ENCODE measurements at regions not wholly inside any gene's neighbourhood (a gene's known extent, or its start where the extent isn't known, plus 50 kb on each side); places are given as distances from the start of the nearest gene placed in this dataset.

DNA sequence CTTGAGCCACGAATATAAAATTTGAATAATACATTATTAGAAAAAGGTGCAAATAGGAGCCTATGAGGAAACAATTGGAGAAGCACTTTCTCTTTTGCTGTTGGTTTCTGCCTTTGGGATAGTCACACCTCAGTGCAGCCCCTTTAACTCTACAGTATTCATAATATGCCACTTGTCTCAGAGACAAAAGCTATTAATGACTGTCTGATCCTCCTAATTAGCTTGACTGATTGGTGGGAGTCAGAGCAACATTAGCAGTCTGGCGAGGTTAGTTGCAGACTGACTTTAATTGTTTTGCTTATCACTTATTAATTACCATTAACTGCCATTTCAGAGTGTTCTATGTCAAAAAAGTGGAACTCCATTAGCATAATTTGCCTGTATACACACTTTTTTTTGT lies 225.0 kb upstream of the ARHGEF26 start:
- no peak overlapping the region for H3K27ac Mint-ChIP-seq
- TF ChIP-seq, protein P1, sequence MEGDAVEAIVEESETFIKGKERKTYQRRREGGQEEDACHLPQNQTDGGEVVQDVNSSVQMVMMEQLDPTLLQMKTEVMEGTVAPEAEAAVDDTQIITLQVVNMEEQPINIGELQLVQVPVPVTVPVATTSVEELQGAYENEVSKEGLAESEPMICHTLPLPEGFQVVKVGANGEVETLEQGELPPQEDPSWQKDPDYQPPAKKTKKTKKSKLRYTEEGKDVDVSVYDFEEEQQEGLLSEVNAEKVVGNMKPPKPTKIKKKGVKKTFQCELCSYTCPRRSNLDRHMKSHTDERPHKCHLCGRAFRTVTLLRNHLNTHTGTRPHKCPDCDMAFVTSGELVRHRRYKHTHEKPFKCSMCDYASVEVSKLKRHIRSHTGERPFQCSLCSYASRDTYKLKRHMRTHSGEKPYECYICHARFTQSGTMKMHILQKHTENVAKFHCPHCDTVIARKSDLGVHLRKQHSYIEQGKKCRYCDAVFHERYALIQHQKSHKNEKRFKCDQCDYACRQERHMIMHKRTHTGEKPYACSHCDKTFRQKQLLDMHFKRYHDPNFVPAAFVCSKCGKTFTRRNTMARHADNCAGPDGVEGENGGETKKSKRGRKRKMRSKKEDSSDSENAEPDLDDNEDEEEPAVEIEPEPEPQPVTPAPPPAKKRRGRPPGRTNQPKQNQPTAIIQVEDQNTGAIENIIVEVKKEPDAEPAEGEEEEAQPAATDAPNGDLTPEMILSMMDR (IDR thresholded peaks at IDR 0.05): no peak
- no peaks in the 10 kb centered on the region for H3K9me3 Mint-ChIP-seq
- intact Hi-C loops (cut with micrococcal nuclease): no loop called here
- no peaks in the 10 kb centered on the region for H3K27me3 Mint-ChIP-seq (ENCODE audit: low read depth in 3 of 3)
- H2AFZ ChIP-seq (ENCODE audit: insufficient read depth, low read depth, low read length, poor library complexity, severe bottlenecking): no peak overlapping the region
- no peak overlapping the region for H3K4me3 ChIP-seq (replicated peaks in 1 of 3; ENCODE audit: low read depth in 2 of 3, low read length in 3 of 3)
- no peak overlapping the region for H3K27ac ChIP-seq (ENCODE audit: low read depth in 1 of 2, low read length in 2 of 2)
- H3K79me2 ChIP-seq (ENCODE audit: insufficient read depth, low read length): no peaks in the 10 kb centered on the region
- H3K4me3 Mint-ChIP-seq: no peak overlapping the region
- H3K36me3 Mint-ChIP-seq: no peaks in the 10 kb centered on the region
- H3K27me3 ChIP-seq (ENCODE audit: control insufficient read depth in 2 of 2, insufficient read depth in 2 of 2, low read length in 2 of 2): no peaks in the 10 kb centered on the region
- no peak for DNase-seq
- H4K20me1 ChIP-seq (ENCODE audit: insufficient read depth, low read length): no peaks in the 10 kb centered on the region
- WGBS (ENCODE audit: insufficient coverage): no CpG with 5 or more reads among the region's 2 CpGs
- no peaks in the 10 kb centered on the region for H3K9me3 ChIP-seq (replicated peaks in 1 of 2; ENCODE audit: control insufficient read depth in 1 of 2, insufficient read depth in 1 of 2, low read length in 2 of 2)
- H3K4me1 Mint-ChIP-seq: no peaks in the 10 kb centered on the region
- no peak overlapping the region for H3K4me2 ChIP-seq (replicated peaks; ENCODE audit: extremely low read depth, low read length, poor library complexity, severe bottlenecking)
- no peaks in the 10 kb centered on the region for H3K4me1 ChIP-seq (ENCODE audit: control insufficient read depth in 1 of 2, insufficient read depth in 2 of 2, low read length in 2 of 2)
- H3K36me3 ChIP-seq (replicated peaks in 1 of 2; ENCODE audit: control insufficient read depth in 1 of 2, insufficient read depth in 2 of 2, low read length in 2 of 2): no peaks in the 10 kb centered on the region
- H3K9ac ChIP-seq (ENCODE audit: insufficient read depth, low read length, poor library complexity, severe bottlenecking): no peak overlapping the region

DNA sequence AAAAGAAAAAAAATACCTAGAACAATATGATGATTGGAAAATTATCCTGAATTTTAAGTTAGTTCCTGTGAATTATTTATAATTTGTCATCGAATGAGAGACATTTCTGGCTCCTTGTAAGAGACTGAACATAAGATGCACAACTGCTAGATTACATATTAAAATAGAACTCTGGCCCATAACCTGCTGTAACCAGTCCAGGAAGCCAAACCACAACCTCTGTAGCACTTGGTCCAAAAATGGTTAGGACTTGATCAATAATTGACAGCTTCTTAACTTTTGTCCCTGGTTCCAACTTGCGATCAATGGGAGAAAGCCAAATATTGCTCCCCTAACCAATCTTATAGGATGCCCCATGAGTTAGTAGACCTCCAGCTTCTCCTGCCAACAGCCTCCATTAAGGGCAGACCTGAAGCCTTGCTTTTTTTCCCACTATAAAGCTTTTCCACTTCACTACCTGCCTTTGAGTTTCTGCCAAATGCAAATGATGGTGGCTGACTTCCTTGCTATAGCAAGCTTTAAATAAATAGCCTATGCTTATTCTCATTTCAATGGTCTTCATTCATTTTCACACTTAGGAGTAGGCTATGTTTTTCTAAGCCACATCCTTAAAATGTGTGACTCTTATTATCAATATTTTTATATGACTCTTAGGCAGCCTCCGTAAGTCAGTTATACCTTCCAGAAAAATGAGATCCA lies 224.0 kb upstream of the ARHGEF26 start:
- WGBS (ENCODE audit: insufficient coverage): no CpG with 5 or more reads among the region's 3 CpGs
- Histone ChIP-seq H3K4me3 (replicated peaks in 1 of 3; ENCODE audit: low read depth in 2 of 3, low read length in 3 of 3) (no peak overlapping the region), H3K9me3 (replicated peaks in 1 of 2; ENCODE audit: control insufficient read depth in 1 of 2, insufficient read depth in 1 of 2, low read length in 2 of 2) (no peaks in the 10 kb centered on the region), H3K27me3 (ENCODE audit: control insufficient read depth in 2 of 2, insufficient read depth in 2 of 2, low read length in 2 of 2) (no peaks in the 10 kb centered on the region), H3K4me1 (ENCODE audit: control insufficient read depth in 1 of 2, insufficient read depth in 2 of 2, low read length in 2 of 2) (no peaks in the 10 kb centered on the region), H2AFZ (ENCODE audit: insufficient read depth, low read depth, low read length, poor library complexity, severe bottlenecking) (no peak overlapping the region), H3K9ac (ENCODE audit: insufficient read depth, low read length, poor library complexity, severe bottlenecking) (no peak overlapping the region), H4K20me1 (ENCODE audit: insufficient read depth, low read length) (no peaks in the 10 kb centered on the region), H3K27ac (ENCODE audit: low read depth in 1 of 2, low read length in 2 of 2) (no peak overlapping the region), H3K4me2 (replicated peaks; ENCODE audit: extremely low read depth, low read length, poor library complexity, severe bottlenecking) (no peak overlapping the region), H3K79me2 (ENCODE audit: insufficient read depth, low read length) (no peaks in the 10 kb centered on the region), H3K36me3 (replicated peaks in 1 of 2; ENCODE audit: control insufficient read depth in 1 of 2, insufficient read depth in 2 of 2, low read length in 2 of 2) (no peaks in the 10 kb centered on the region)
- Mint-ChIP-seq H3K27me3 (ENCODE audit: low read depth in 3 of 3) (peaks cover 0 to 3% (median 0%) of the 10 kb centered on the region in 3 donors), H3K9me3 (no peaks in the 10 kb centered on the region), H3K4me1 (no peaks in the 10 kb centered on the region), H3K27ac (no peak overlapping the region), H3K36me3 (no peaks in the 10 kb centered on the region), H3K4me3 (no peak overlapping the region)
- DNase-seq: no peak
- intact Hi-C loops (cut with micrococcal nuclease): no loop called here
- TF ChIP-seq, protein P1 (IDR thresholded peaks at IDR 0.05): no peak

Measured in CD14-positive monocyte (primary cell).